CD4-positive, alpha-beta T cell (primary cell): ENCODE measurements at regions not wholly inside any gene's neighbourhood (a gene's known extent, or its start where the extent isn't known, plus 50 kb on each side); places are given as distances from the start of the nearest gene placed in this dataset.

Experiments used
- ATAC-seq: fragments of 200-7000 bp; cut with Tn5 transposase; one replicate; pipeline ENCODE4 v1.10.0; 2022; ENCODE audit warnings: mild to moderate bottlenecking; ENCODE audit not compliant: poor library complexity
- CTCF ChIA-PET: fragments of 350-600 bp; sonication (Branson Sonifier 250); formaldehyde crosslinking; loops from one replicate; lab custom pipeline; 2021; ENCODE audit warnings: antibody characterized with exemption, inconsistent platforms; lab: Charles Lee
- POLR2A ChIA-PET: fragments of 350-600 bp; sonication (Branson Sonifier 250); formaldehyde crosslinking; loops from one replicate; lab custom pipeline; 2021; ENCODE audit warnings: antibody characterized with exemption, inconsistent platforms; lab: Charles Lee
- DNase-seq, 14 experiments: peaks; one replicate each; pipeline ENCODE4 v3.0.0-alpha.2; 2013 to 2020; ENCODE audit warnings: mixed read lengths in 2 of 14
- H3K27ac ChIP-seq, 2 donors: one replicate each; pipeline versions ENCODE4 v1.5.1 to v1.7.0; 2013; ENCODE audit warnings: low read length in 2 of 2, low read depth in 1 of 2, mild to moderate bottlenecking in 1 of 2
- H3K27me3 ChIP-seq, 2 experiments: 1 replicate in 1 of 2; 2 replicates in 1 of 2; pipeline versions ENCODE4 v1.6.1 to v1.7.0; 2013; ENCODE audit warnings: low read length in 2 of 2, control low read depth in 1 of 2, mild to moderate bottlenecking in 1 of 2, moderate library complexity in 1 of 2; ENCODE audit not compliant: insufficient read depth in 2 of 2, control insufficient read depth in 1 of 2
- H3K36me3 ChIP-seq: one replicate; pipeline ENCODE4 v1.6.1; 2013; ENCODE audit warnings: low read length, control low read depth; ENCODE audit not compliant: insufficient read depth
- H3K4me1 ChIP-seq: one replicate; pipeline ENCODE4 v1.6.1; 2013; ENCODE audit warnings: low read length, control low read depth; ENCODE audit not compliant: insufficient read depth
- H3K4me3 ChIP-seq: one replicate; pipeline ENCODE4 v1.5.1; 2013; ENCODE audit warnings: mild to moderate bottlenecking, low read length, moderate library complexity
- H3K9me3 ChIP-seq, 2 experiments: 1 replicate in 1 of 2; 2 replicates in 1 of 2; pipeline versions ENCODE4 v1.6.1 to v1.7.0; 2013; ENCODE audit warnings: low read length in 2 of 2, mild to moderate bottlenecking in 2 of 2, control low read depth in 1 of 2, moderate library complexity in 1 of 2; ENCODE audit not compliant: control insufficient read depth in 1 of 2, insufficient read depth in 1 of 2
- H3K27ac Mint-ChIP-seq: one replicate; pipeline ENCODE4 v1.8.0; 2020; ENCODE audit warnings: mixed read lengths
- H3K27me3 Mint-ChIP-seq: one replicate; pipeline ENCODE4 v1.8.0; 2021; ENCODE audit warnings: mixed read lengths
- H3K36me3 Mint-ChIP-seq: one replicate; pipeline ENCODE4 v1.8.0; 2021; ENCODE audit warnings: low read depth, mixed read lengths
- H3K4me1 Mint-ChIP-seq: one replicate; pipeline ENCODE4 v1.8.0; 2021; ENCODE audit warnings: low read depth, mixed read lengths
- H3K4me3 Mint-ChIP-seq: one replicate; pipeline ENCODE4 v1.8.0; 2020; ENCODE audit warnings: mild to moderate bottlenecking, mixed read lengths
- H3K9me3 Mint-ChIP-seq: one replicate; pipeline ENCODE4 v1.8.0; 2020; ENCODE audit warnings: mixed read lengths
- CTCF ChIP-seq: fragments of 200-600 bp; IDR thresholded peaks from one replicate; pipeline ENCODE4 v1.8.0; 2022; ENCODE audit warnings: antibody characterized with exemption, mild to moderate bottlenecking
- intact Hi-C, 2 experiments: fragments of 100-400 bp; cut with DNase I in 1 of 2; cut with micrococcal nuclease in 1 of 2; formaldehyde crosslinking; loops; one replicate each; pipeline versions ENCODE4 v1.15.1 to v1.9.0; 2023 to 2025; cut with DNase I, micrococcal nuclease

DNA sequence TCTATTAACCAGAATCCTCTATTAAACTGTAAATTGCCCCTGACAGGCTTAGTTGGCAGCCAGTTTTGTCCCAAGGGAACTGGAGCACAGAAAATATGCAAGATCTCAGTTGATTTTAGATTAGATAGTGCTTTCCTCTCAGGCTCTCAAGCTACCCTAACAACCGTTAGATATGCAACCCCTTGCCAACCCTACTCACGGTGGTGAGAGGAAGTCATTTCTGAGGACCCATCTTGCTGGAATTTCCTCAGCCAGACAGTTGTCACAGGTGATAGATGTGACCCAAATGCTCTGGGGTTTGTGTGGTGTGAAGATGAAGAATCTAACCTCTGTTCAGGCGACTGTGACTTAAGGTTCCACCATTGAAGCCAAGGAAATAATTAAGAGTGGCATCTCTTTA lies 447.1 kb downstream of the MID1IP1 start:
- POLR2A ChIA-PET, result no interaction called here
- Histone ChIP-seq H3K27ac (no peak overlapping the region), H3K27me3 (no peaks in the 10 kb centered on the region), H3K36me3 (no peaks in the 10 kb centered on the region), H3K4me1 (no peaks in the 10 kb centered on the region), H3K9me3 (no peaks in the 10 kb centered on the region), H3K4me3 (no peak overlapping the region)
- CTCF ChIA-PET, result no interaction called here
- no peaks in the 10 kb centered on the region for H3K27me3 Mint-ChIP-seq
- H3K4me3 Mint-ChIP-seq, result no peak overlapping the region
- no peaks in the 10 kb centered on the region for H3K9me3 Mint-ChIP-seq
- ATAC-seq, result no peak
- DNase-seq, result no peak
- no peak overlapping the region for H3K27ac Mint-ChIP-seq
- intact Hi-C loops, result loop anchor here in 1 of 2 experiments (10.0 kb wide), 1 partner anchor 84 kb away; no protein-coding TSS in a partner anchor
- H3K4me1 Mint-ChIP-seq, result peaks cover 10% of the 10 kb centered on the region
- TF ChIP-seq CTCF, result no peak
- no peaks in the 10 kb centered on the region for H3K36me3 Mint-ChIP-seq

DNA sequence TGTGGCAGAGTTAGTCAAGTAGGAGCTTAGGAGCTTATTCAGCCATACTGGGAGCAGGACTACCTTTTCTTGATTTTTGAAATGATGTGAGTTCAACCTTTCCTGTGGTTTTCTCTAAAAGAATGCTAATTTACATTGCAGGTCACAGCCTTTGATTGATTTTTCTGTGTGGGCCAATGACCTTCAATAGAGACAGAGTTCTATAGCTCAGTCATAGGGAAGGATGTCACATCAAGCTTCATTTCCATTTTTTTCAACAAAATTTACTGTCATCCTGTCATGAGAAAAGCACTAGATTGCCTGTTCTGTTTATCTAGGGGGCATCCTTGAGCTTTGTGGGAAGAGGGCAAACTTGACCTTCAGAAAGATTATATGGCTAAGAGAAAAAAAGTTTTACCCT lies 448.7 kb downstream of the MID1IP1 start:
- no peaks in the 10 kb centered on the region for H3K4me1 ChIP-seq
- no peaks in the 10 kb centered on the region for H3K27me3 ChIP-seq
- ATAC-seq (no peak), DNase-seq (no peak)
- H3K36me3 ChIP-seq, result no peaks in the 10 kb centered on the region
- no peak for TF ChIP-seq CTCF
- Mint-ChIP-seq H3K9me3 (no peaks in the 10 kb centered on the region), H3K36me3 (no peaks in the 10 kb centered on the region), H3K4me3 (no peak overlapping the region), H3K4me1 (peaks cover 10% of the 10 kb centered on the region), H3K27ac (no peak overlapping the region), H3K27me3 (no peaks in the 10 kb centered on the region)
- intact Hi-C loops, result loop anchor here in 1 of 2 experiments (10.0 kb wide), 2 partner anchors 85 to 475 kb away; no protein-coding TSS in a partner anchor
- CTCF ChIA-PET, result no interaction called here
- no peaks in the 10 kb centered on the region for H3K9me3 ChIP-seq
- no peak overlapping the region for H3K4me3 ChIP-seq
- POLR2A ChIA-PET, result no interaction called here
- H3K27ac ChIP-seq, result no peak overlapping the region

- Mint-ChIP-seq H3K27ac (no peak overlapping the region), H3K36me3 (no peaks in the 10 kb centered on the region), H3K9me3 (no peaks in the 10 kb centered on the region), H3K4me1 (peaks cover 10% of the 10 kb centered on the region), H3K4me3 (no peak overlapping the region), H3K27me3 (no peaks in the 10 kb centered on the region)
- DNase-seq (no peak), ATAC-seq (no peak)
- no peaks in the 10 kb centered on the region for H3K36me3 ChIP-seq
- H3K27ac ChIP-seq, result no peak overlapping the region
- H3K9me3 ChIP-seq, result no peaks in the 10 kb centered on the region
- intact Hi-C loops, result loop anchor here in 1 of 2 experiments (10.0 kb wide), 1 partner anchor 473 kb away; no protein-coding TSS in a partner anchor
- ChIA-PET CTCF (no interaction called here), POLR2A (interaction anchor here (1.5 kb wide), 1 partner anchor 10 kb away, joined by 5 read pairs; no protein-coding TSS in a partner anchor)
- H3K4me3 ChIP-seq, result no peak overlapping the region
- no peaks in the 10 kb centered on the region for H3K4me1 ChIP-seq
- H3K27me3 ChIP-seq, result no peaks in the 10 kb centered on the region
- TF ChIP-seq CTCF, result no peak
Observed at GRCh38 chrX:39251995-39252394, 450.7 kb downstream of the MID1IP1 start.
